Activated naive CD8-positive, alpha-beta T cell treated with anti-CD3 and anti-CD28 coated beads, Interleukin-2, amount 10 ng/mL, durations not matched to agents 7 days and 5 days (primary cell): ENCODE measurements at regions not wholly inside any gene's neighbourhood (a gene's known extent, or its start where the extent isn't known, plus 50 kb on each side); places are given as distances from the start of the nearest gene placed in this dataset.
A peak's percentile ranks its signal among the peaks of the same experiment; 100 is the strongest.
"Not testable (repeated sequence)": the region's sequence is repeated elsewhere in the genome, so short reads cannot be mapped to it uniquely, and the experiment has no call there.

Experiments used
- ATAC-seq: fragments of 150-1000 bp; cut with Tn5 transposase; one replicate; pipeline ENCODE4 v1.10.0; 2021; ENCODE audit warnings: low read depth, moderate library complexity
- POLR2A ChIA-PET: fragments of 350-600 bp; sonication (Branson Sonifier 250); formaldehyde crosslinking; loops from one replicate; lab custom pipeline; 2021; ENCODE audit warnings: antibody characterized with exemption; lab: Charles Lee
- DNase-seq: peaks from one replicate; pipeline ENCODE4 v3.0.0; 2021
- H3K27ac Mint-ChIP-seq: one replicate; pipeline ENCODE4 v1.8.0; 2022; ENCODE audit warnings: mild to moderate bottlenecking, mixed read lengths
- H3K27me3 Mint-ChIP-seq: one replicate; pipeline ENCODE4 v1.8.0; 2022; ENCODE audit warnings: mild to moderate bottlenecking, moderate library complexity, mixed read lengths
- H3K36me3 Mint-ChIP-seq: one replicate; pipeline ENCODE4 v1.8.0; 2021; ENCODE audit warnings: mild to moderate bottlenecking, mixed read lengths
- H3K4me1 Mint-ChIP-seq: one replicate; pipeline ENCODE4 v1.8.0; 2021; ENCODE audit warnings: mixed read lengths
- H3K4me3 Mint-ChIP-seq: one replicate; pipeline ENCODE4 v1.8.0; 2022; ENCODE audit warnings: mild to moderate bottlenecking, moderate library complexity, mixed read lengths
- H3K9me3 Mint-ChIP-seq: one replicate; pipeline ENCODE4 v1.8.0; 2021; ENCODE audit warnings: mixed read lengths

DNA sequence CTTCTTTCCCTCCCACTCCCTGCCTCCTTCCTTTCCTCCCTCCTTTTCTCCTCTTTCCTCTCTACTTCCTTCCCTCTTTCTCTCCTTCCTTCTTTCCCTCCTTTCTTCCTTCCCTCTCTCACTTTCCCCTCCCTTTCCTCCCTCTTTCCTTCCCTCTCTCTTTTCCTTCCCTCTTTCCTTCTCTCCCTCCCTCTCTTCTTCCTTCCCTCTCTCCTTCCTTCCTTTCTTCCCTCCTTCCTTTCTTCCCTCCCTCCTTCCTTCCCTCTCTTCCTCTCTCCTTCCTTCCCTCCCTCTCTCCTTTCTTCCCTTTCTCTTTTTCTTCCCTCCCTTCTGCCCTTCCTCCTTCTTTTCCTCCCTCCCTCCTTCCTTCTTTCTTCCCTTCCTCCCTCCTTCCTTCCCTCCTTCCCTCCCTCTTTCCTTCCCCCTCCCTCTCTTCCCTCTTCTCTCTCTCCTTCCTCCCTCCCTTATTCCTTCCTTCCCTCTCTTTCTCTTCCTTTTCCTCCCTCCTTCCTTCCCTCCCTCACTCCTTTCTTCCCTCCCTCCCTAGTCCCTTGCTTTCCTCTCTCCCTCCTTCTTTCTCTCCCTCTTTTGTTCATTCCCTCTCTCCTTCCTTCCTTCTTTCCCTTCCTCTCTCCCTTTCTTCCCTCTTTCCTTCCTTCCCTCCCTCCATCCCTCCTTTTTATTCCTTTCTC lies 443.9 kb downstream of the ZNF536 start:
- Mint-ChIP-seq H3K36me3 (no peaks in the 10 kb centered on the region), H3K4me3 (no peak overlapping the region), H3K27ac (no peak overlapping the region), H3K9me3 (no peaks in the 10 kb centered on the region), H3K4me1 (no peaks in the 10 kb centered on the region), H3K27me3 (no peaks in the 10 kb centered on the region)
- DNase-seq, result no peak
- POLR2A ChIA-PET, result no interaction called here
- ATAC-seq, result no peak

- no peaks in the 10 kb centered on the region for H3K4me1 Mint-ChIP-seq
- ATAC-seq (no peak), DNase-seq (no peak)
- H3K27me3 Mint-ChIP-seq, result no peaks in the 10 kb centered on the region
- no peak overlapping the region for H3K4me3 Mint-ChIP-seq
- H3K36me3 Mint-ChIP-seq, result no peaks in the 10 kb centered on the region
- no peaks in the 10 kb centered on the region for H3K9me3 Mint-ChIP-seq
- no peak overlapping the region for H3K27ac Mint-ChIP-seq
- POLR2A ChIA-PET, result no interaction called here
Observed at GRCh38 chr19:30812099-30812678, 440.0 kb downstream of the ZNF536 start.

DNA sequence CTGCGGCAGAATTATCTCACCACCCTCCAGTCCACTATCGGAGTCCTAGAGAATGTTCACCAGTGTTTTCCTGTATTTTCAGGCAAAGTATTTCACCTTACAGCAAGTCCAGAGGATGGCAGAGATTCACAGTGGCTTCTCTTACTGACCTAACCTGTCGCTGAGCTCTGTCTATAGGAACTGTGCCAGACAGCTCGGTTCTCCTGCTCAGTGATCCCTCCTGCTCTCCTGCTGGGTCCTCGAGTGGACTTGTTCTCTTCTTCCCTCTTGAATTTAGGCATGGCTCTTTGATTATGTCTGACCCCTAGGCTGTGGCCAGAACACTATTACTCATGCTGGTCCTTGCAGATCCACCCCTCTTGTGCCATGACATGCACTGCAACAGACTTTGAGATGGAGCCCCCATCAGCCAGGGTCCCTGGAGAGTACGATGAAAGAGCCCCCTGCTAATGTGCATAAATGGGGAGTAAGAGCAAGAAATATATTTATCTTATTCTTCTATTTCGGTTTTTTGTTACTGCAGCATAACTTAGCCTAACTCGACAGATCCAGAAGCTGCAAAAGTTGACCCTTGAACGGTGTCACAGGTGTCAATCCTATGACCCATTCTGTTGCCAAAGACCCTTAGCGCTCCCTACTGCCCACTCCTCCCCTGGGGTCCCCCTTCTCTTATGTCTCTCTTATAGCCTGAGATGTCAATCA lies 439.4 kb downstream of the ZNF536 start:
- H3K9me3 Mint-ChIP-seq, result no peaks in the 10 kb centered on the region
- H3K27ac Mint-ChIP-seq, result no peak overlapping the region
- no peaks in the 10 kb centered on the region for H3K27me3 Mint-ChIP-seq
- no peaks in the 10 kb centered on the region for H3K36me3 Mint-ChIP-seq
- H3K4me3 Mint-ChIP-seq, result no peak overlapping the region
- ATAC-seq, result no peak
- POLR2A ChIA-PET, result no interaction called here
- H3K4me1 Mint-ChIP-seq, result no peaks in the 10 kb centered on the region
- DNase-seq, result no peak

- ATAC-seq (no peak), DNase-seq (no peak)
- H3K9me3 Mint-ChIP-seq, result no peaks in the 10 kb centered on the region
- no peak overlapping the region for H3K27ac Mint-ChIP-seq
- H3K4me3 Mint-ChIP-seq, result no peak overlapping the region
- POLR2A ChIA-PET, result no interaction called here
- H3K36me3 Mint-ChIP-seq, result no peaks in the 10 kb centered on the region
- H3K27me3 Mint-ChIP-seq, result no peaks in the 10 kb centered on the region
- H3K4me1 Mint-ChIP-seq, result no peaks in the 10 kb centered on the region
Observed at GRCh38 chr19:30810726-30811125, 438.5 kb downstream of the ZNF536 start.

GRCh38 chr19:30807278-30807677 lies 435.1 kb downstream of the ZNF536 start:
- Mint-ChIP-seq H3K27ac (no peak overlapping the region), H3K4me3 (no peak overlapping the region), H3K9me3 (no peaks in the 10 kb centered on the region), H3K36me3 (no peaks in the 10 kb centered on the region), H3K4me1 (peaks cover 1% of the 10 kb centered on the region), H3K27me3 (no peaks in the 10 kb centered on the region)
- POLR2A ChIA-PET, result no interaction called here
- DNase-seq (no peak), ATAC-seq (no peak)

GRCh38 chr19:30806311-30806710 lies 434.1 kb downstream of the ZNF536 start:
- POLR2A ChIA-PET, result no interaction called here
- H3K4me1 Mint-ChIP-seq, result peaks cover 1% of the 10 kb centered on the region

DNA sequence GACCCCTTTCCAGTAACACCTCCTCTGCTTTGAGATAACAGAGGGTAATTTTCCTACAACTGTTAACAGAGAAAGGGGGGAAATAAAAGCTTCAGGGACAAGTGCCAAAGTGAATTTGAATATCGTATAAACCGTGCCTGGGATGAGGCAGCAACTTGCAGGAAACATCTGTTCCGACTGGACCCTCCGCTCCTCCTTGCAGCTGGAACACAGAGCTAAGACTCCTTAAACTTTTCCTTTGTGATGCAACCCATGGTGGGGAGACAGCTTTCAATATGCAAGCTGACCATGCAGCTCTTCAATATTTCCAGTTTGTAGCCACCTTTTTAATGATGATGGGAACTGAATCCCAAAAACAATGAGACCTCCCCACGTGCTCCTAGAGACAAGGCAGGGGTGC lies 432.6 kb downstream of the ZNF536 start:
- POLR2A ChIA-PET, result no interaction called here
- Mint-ChIP-seq H3K4me3 (no peak overlapping the region), H3K9me3 (no peaks in the 10 kb centered on the region), H3K27ac (no peak overlapping the region), H3K27me3 (peaks cover 2% of the 10 kb centered on the region), H3K4me1 (peaks cover 1% of the 10 kb centered on the region), H3K36me3 (no peaks in the 10 kb centered on the region)
- no peak for ATAC-seq
- no peak for DNase-seq

More at GRCh38 chr19:30806311-30806710, 434.1 kb downstream of the ZNF536 start:
- H3K36me3 Mint-ChIP-seq, result no peaks in the 10 kb centered on the region
- no peak overlapping the region for H3K4me3 Mint-ChIP-seq
- no peaks in the 10 kb centered on the region for H3K9me3 Mint-ChIP-seq
- no peak overlapping the region for H3K27ac Mint-ChIP-seq
- H3K27me3 Mint-ChIP-seq, result no peaks in the 10 kb centered on the region
- no peak for DNase-seq
- no peak for ATAC-seq

DNA sequence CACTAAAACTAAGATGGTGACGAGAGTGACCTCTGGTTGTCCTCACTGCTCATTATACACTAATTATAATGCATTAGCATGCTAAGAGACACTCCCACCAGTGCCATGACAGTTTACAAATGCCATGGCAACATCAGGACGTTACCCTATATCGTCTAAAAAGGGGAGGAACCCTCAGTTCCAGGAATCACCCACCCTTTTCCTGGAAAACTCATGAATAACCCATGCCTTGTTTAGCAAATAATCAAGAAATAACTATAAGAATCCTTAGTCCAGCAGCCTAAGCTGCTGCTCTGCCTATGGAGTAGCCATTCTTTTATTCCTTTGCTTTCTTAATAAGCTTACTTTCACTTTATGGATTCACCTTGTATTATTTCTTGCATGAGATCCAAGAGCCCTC lies 432.1 kb downstream of the ZNF536 start:
- H3K4me3 Mint-ChIP-seq, H3K36me3 Mint-ChIP-seq, ATAC-seq, H3K27me3 Mint-ChIP-seq, H3K4me1 Mint-ChIP-seq, DNase-seq, POLR2A ChIA-PET, H3K27ac Mint-ChIP-seq, H3K9me3 Mint-ChIP-seq: not testable (repeated sequence)

DNA sequence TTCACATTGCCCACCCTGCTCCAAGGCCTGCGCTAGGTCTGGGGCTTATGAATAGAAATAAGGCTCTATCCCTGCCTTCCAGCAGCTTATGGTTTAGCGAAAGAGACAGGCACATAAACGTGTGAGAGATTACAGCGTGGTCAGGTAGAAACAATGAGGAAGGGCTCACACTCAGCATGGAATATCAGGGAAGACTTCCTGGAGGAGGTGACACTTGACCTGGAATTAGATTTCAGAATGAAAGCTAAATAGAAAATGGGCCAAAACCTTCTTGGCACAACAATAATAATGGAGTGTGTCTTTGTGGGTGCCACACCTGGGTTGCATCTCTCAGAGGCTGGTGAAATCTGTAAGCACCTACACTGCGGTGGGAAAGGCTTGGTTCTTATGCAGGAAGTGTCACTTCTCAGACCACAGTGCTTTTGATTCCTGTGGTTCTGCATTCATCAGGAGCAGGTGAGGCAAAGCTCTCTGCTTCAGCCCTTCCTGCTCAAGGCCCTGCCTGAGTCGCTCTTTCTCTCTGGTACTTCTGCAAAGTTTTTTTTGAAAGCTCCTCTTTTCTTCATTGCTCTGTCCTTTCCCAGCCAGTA lies 430.3 kb downstream of the ZNF536 start:
- ATAC-seq (no peak), DNase-seq (no peak)
- POLR2A ChIA-PET, result no interaction called here
- Mint-ChIP-seq H3K36me3 (no peaks in the 10 kb centered on the region), H3K9me3 (no peaks in the 10 kb centered on the region), H3K4me1 (peaks cover 1% of the 10 kb centered on the region), H3K4me3 (no peak overlapping the region), H3K27ac (no peak overlapping the region), H3K27me3 (peaks cover 2% of the 10 kb centered on the region)

GRCh38 chr19:30799865-30800755 lies 427.9 kb downstream of the ZNF536 start:
- ATAC-seq, result no peak
- POLR2A ChIA-PET, result no interaction called here
- no peak overlapping the region for H3K4me3 Mint-ChIP-seq
- no peaks in the 10 kb centered on the region for H3K36me3 Mint-ChIP-seq
- peak; percentile 40 for DNase-seq
- no peaks in the 10 kb centered on the region for H3K9me3 Mint-ChIP-seq
- peaks cover 1% of the 10 kb centered on the region for H3K4me1 Mint-ChIP-seq
- peaks cover 3% of the 10 kb centered on the region for H3K27me3 Mint-ChIP-seq
- H3K27ac Mint-ChIP-seq, result no peak overlapping the region

- Mint-ChIP-seq H3K27ac (no peak overlapping the region), H3K4me1 (no peaks in the 10 kb centered on the region), H3K36me3 (no peaks in the 10 kb centered on the region), H3K4me3 (no peak overlapping the region), H3K9me3 (no peaks in the 10 kb centered on the region), H3K27me3 (peaks cover 3% of the 10 kb centered on the region)
- POLR2A ChIA-PET, result no interaction called here
- ATAC-seq, result no peak
- no peak for DNase-seq
Observed at GRCh38 chr19:30795727-30796126, 423.5 kb downstream of the ZNF536 start.

DNA sequence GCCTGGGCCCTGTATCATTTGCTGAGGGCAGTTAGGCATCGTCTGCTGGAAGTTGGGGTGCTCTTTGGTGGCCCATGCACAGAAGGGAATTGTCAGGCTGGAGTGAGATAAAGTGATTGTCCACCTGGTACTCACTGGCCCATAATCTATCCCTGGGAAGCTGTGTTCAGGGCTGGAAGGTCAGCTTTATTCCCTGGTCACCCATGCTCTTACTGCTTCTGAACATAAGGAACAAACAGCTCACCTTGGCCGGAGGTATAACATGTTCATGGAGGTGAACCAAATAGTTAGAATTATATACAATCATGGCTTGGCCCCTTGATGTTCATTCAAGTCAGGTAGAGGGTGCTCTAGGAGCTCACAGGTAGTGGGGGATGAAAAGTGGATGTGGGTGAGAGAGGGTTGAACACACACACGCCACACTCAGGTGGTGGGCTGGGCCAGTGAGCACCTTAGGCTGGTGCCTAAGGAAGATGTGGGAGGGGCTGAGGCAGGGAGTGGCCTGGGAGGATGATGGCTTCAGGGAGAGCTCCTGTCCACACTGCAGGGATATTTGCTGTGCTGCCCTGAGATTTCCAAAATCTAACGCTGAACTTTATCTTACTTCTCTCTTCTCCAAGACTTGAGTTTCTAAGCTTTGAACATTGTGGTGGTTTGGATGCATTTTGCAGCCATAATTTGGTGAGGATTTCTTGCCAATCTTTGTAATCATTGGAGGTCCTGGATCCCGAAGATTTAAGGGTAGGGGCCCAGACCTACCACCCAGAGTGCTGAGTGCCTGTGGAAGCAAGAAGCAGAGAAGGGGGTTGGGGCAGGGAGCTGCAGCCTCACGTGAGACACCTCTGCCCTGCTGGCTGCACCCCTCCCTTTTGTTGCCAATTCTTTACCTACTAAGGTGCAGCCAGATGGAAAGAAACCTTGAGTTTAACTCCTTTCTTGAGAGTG lies 420.6 kb downstream of the ZNF536 start:
- peaks cover 2% of the 10 kb centered on the region for H3K27me3 Mint-ChIP-seq
- no peak for ATAC-seq
- no peak for DNase-seq
- POLR2A ChIA-PET, result no interaction called here
- no peaks in the 10 kb centered on the region for H3K36me3 Mint-ChIP-seq
- H3K27ac Mint-ChIP-seq, result no peak overlapping the region
- H3K4me1 Mint-ChIP-seq, result no peaks in the 10 kb centered on the region
- no peaks in the 10 kb centered on the region for H3K9me3 Mint-ChIP-seq
- no peak overlapping the region for H3K4me3 Mint-ChIP-seq
